ENCODE measurements at regions not wholly inside any gene's neighbourhood (a gene's known extent, or its start where the extent isn't known, plus 50 kb on each side); places are given as distances from the start of the nearest gene placed in this dataset.

DNA sequence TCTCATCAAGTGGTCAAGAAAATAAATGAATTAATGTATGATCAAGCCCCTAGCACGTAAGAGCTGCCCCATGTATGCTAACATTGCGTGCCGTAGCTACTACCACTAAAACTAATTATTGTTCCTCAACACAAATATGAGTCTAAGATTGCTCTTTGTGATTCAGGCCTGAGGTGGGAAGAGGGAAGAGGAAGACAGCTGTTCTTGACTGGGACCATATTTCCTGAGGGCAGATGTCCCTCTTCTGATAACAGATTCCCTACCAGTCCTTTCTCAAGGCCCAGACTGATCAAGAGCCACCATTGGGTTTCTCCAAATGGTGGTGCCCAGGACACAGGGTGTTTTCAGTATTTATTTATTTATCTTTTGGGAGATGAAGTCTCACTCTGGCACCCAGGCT lies 87.2 kb upstream of the CADM1 start:
- Histone ChIP-seq H3K4me3 (ENCODE audit: control insufficient read depth in 1 of 2, extremely low read depth in 1 of 2, low read length in 1 of 2) (no peak overlapping the region), H3K27ac (ENCODE audit: low read length) (no peak overlapping the region), H3K27me3 (replicated peaks in 1 of 2; ENCODE audit: control insufficient read depth in 2 of 2, extremely low read depth in 1 of 2, insufficient read depth in 2 of 2, low read length in 1 of 2) (peaks cover 0 to 4% of the 10 kb centered on the region in 2 experiments), H3K9me3 (no peaks in the 10 kb centered on the region), H3K4me1 (ENCODE audit: control insufficient read depth in 1 of 2, extremely low read depth in 1 of 2, insufficient read depth in 2 of 2, low read length in 2 of 2) (no peaks in the 10 kb centered on the region), H3K36me3 (ENCODE audit: control insufficient read depth in 2 of 2, extremely low read depth in 1 of 2, insufficient read depth in 1 of 2, low read length in 1 of 2) (no peaks in the 10 kb centered on the region)
- ChIA-PET CTCF (no interaction called here), POLR2A (no interaction called here)
- H3K4me1 Mint-ChIP-seq: no peaks in the 10 kb centered on the region
- H3K27ac Mint-ChIP-seq: no peak overlapping the region
- no peak for ATAC-seq (replicated peaks in 1 of 4)
- DNase-seq: no peak
- peaks cover 0 to 8% of the 10 kb centered on the region in 2 donors for H3K27me3 Mint-ChIP-seq
- no peak overlapping the region for H3K4me3 Mint-ChIP-seq
- H3K9me3 Mint-ChIP-seq: peaks cover 6 to 15% (median 9%) of the 10 kb centered on the region in 3 donors
- H3K36me3 Mint-ChIP-seq: no peaks in the 10 kb centered on the region
- no CpG with 5 or more reads among the region's 3 CpGs for WGBS (ENCODE audit: insufficient coverage)

DNA sequence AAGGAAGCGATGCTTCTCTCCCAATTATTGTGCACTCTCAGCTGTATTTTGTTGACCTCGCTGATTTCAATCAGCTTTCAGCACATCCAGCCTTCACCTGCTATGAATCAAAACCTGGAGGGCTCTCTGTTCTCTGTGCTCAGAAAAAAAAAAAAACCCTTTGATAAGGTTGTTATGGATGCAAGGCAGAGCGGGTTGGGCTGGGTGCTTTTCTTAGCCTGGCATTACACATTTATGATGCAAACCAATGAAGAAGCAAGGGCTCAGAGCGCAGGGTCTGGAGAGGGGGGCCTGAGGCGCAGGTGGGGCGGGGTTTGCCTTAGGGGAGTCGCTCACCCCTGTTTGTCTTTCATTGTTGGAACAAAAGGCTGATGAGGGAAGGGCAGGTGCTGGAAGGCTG lies 86.0 kb upstream of the CADM1 start:
- no peak overlapping the region for H3K27ac ChIP-seq (ENCODE audit: low read length)
- Mint-ChIP-seq H3K27ac (no peak overlapping the region), H3K4me1 (no peaks in the 10 kb centered on the region), H3K9me3 (peaks cover 6 to 12% (median 9%) of the 10 kb centered on the region in 3 donors), H3K4me3 (no peak overlapping the region), H3K27me3 (peaks cover 0 to 8% of the 10 kb centered on the region in 2 donors), H3K36me3 (no peaks in the 10 kb centered on the region)
- WGBS (ENCODE audit: insufficient coverage): 73% methylated on average over 5 of the region's 7 CpGs
- H3K36me3 ChIP-seq (ENCODE audit: control insufficient read depth in 2 of 2, extremely low read depth in 1 of 2, insufficient read depth in 1 of 2, low read length in 1 of 2): no peaks in the 10 kb centered on the region
- H3K9me3 ChIP-seq: no peaks in the 10 kb centered on the region
- H3K4me3 ChIP-seq (ENCODE audit: control insufficient read depth in 1 of 2, extremely low read depth in 1 of 2, low read length in 1 of 2): no peak overlapping the region
- no peaks in the 10 kb centered on the region for H3K4me1 ChIP-seq (ENCODE audit: control insufficient read depth in 1 of 2, extremely low read depth in 1 of 2, insufficient read depth in 2 of 2, low read length in 2 of 2)
- H3K27me3 ChIP-seq (replicated peaks in 1 of 2; ENCODE audit: control insufficient read depth in 2 of 2, extremely low read depth in 1 of 2, insufficient read depth in 2 of 2, low read length in 1 of 2): peaks cover 0 to 4% of the 10 kb centered on the region in 2 experiments
- ChIA-PET POLR2A (no interaction called here), CTCF (no interaction called here)
- no peak for ATAC-seq (replicated peaks in 1 of 4)
- no peak for DNase-seq

DNA sequence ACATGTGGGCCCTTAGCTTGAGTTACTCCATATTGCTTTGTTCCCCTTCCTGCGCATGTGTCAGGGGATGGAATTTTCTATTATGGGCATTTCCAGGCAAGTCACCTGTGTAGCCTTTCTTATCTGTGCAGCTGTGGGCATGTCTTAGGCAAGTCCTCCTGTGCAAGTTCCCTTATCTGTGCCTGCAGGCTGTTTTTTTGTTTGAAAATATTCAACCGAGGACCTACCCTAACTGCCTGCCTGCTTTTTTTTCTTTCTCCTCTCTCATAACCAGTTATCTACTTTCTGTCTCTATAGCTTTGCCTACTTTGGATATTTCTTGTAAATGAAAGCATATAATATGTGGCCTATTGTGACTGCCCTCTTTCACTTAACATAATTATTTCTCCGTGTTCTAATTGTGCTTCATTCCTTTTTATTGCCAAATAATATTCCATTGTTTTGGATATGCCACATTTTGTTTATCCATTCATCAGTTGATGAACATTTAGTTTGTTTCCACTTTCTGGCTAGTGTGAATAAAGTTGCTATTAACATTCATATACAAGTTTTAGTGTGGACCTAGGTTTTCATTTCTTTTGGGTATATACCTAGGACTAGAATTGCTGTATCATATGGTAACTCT lies 83.6 kb upstream of the CADM1 start:
- Histone ChIP-seq H3K27ac (ENCODE audit: low read length) (no peak overlapping the region), H3K27me3 (replicated peaks in 1 of 2; ENCODE audit: control insufficient read depth in 2 of 2, extremely low read depth in 1 of 2, insufficient read depth in 2 of 2, low read length in 1 of 2) (peaks cover 0 to 4% of the 10 kb centered on the region in 2 experiments), H3K4me1 (ENCODE audit: control insufficient read depth in 1 of 2, extremely low read depth in 1 of 2, insufficient read depth in 2 of 2, low read length in 2 of 2) (no peaks in the 10 kb centered on the region), H3K36me3 (ENCODE audit: control insufficient read depth in 2 of 2, extremely low read depth in 1 of 2, insufficient read depth in 1 of 2, low read length in 1 of 2) (no peaks in the 10 kb centered on the region), H3K4me3 (ENCODE audit: control insufficient read depth in 1 of 2, extremely low read depth in 1 of 2, low read length in 1 of 2) (no peak overlapping the region), H3K9me3 (no peaks in the 10 kb centered on the region)
- H3K4me3 Mint-ChIP-seq: no peak overlapping the region
- peaks cover 0 to 4% of the 10 kb centered on the region in 2 donors for H3K27me3 Mint-ChIP-seq
- H3K27ac Mint-ChIP-seq: no peak overlapping the region
- ChIA-PET POLR2A (no interaction called here), CTCF (no interaction called here)
- ATAC-seq (replicated peaks in 1 of 4) (no peak), DNase-seq (no peak)
- no CpG with 5 or more reads among the region's 3 CpGs for WGBS (ENCODE audit: insufficient coverage)
- no peaks in the 10 kb centered on the region for H3K36me3 Mint-ChIP-seq
- peaks cover 6 to 9% (median 6%) of the 10 kb centered on the region in 3 donors for H3K9me3 Mint-ChIP-seq
- H3K4me1 Mint-ChIP-seq: no peaks in the 10 kb centered on the region

DNA sequence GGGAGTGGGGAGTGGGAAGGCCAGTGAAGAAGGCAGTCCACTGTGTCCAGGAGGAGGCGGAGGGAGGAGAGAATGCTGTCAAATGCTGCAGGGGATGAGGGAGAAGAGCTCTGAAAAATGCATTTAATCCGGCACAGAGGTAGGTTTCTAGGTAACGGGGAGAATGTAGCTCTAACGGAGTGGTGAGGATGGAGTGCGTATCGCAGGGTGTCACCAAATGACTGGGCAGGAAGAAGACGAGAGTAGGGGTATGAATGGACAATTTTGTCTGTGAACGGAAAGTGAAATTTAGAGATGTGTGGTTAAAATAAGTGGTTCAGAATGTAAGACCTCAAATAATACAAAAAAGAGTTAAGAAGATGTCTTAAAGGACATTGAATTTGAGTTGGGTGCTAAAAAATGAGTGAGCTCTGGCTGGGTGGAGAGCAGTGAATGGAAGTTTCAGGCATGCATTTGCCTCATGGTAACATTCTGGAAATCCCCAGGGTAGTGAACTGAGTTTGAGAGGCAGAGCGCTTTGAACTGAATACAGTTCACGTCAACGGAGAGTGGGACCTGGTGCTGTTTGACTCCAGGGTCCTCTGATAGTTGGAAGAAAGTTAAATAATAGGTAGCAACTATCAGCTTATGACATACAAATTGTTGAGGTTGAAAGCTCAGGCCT lies 81.3 kb upstream of the CADM1 start:
- Mint-ChIP-seq H3K4me1 (no peaks in the 10 kb centered on the region), H3K9me3 (peaks cover 6 to 12% (median 9%) of the 10 kb centered on the region in 3 donors), H3K4me3 (no peak overlapping the region), H3K27ac (no peak overlapping the region), H3K36me3 (no peaks in the 10 kb centered on the region), H3K27me3 (no peaks in the 10 kb centered on the region)
- ATAC-seq (replicated peaks in 1 of 4) (no peak), DNase-seq (no peak)
- no peak overlapping the region for H3K4me3 ChIP-seq (ENCODE audit: control insufficient read depth in 1 of 2, extremely low read depth in 1 of 2, low read length in 1 of 2)
- H3K27ac ChIP-seq (ENCODE audit: low read length): no peak overlapping the region
- H3K36me3 ChIP-seq (ENCODE audit: control insufficient read depth in 2 of 2, extremely low read depth in 1 of 2, insufficient read depth in 1 of 2, low read length in 1 of 2): no peaks in the 10 kb centered on the region
- peaks cover 0 to 6% of the 10 kb centered on the region in 2 experiments for H3K27me3 ChIP-seq (replicated peaks in 1 of 2; ENCODE audit: control insufficient read depth in 2 of 2, extremely low read depth in 1 of 2, insufficient read depth in 2 of 2, low read length in 1 of 2)
- ChIA-PET CTCF (interaction anchor here (0.7 to 0.8 kb wide), 2 partner anchors 97 to 640 kb away, joined by 3 to 6 read pairs; no protein-coding TSS in a partner anchor), POLR2A (no interaction called here)
- no peaks in the 10 kb centered on the region for H3K4me1 ChIP-seq (ENCODE audit: control insufficient read depth in 1 of 2, extremely low read depth in 1 of 2, insufficient read depth in 2 of 2, low read length in 2 of 2)
- H3K9me3 ChIP-seq: no peaks in the 10 kb centered on the region
- 56% methylated on average over 8 of the region's 11 CpGs for WGBS (ENCODE audit: insufficient coverage)

DNA sequence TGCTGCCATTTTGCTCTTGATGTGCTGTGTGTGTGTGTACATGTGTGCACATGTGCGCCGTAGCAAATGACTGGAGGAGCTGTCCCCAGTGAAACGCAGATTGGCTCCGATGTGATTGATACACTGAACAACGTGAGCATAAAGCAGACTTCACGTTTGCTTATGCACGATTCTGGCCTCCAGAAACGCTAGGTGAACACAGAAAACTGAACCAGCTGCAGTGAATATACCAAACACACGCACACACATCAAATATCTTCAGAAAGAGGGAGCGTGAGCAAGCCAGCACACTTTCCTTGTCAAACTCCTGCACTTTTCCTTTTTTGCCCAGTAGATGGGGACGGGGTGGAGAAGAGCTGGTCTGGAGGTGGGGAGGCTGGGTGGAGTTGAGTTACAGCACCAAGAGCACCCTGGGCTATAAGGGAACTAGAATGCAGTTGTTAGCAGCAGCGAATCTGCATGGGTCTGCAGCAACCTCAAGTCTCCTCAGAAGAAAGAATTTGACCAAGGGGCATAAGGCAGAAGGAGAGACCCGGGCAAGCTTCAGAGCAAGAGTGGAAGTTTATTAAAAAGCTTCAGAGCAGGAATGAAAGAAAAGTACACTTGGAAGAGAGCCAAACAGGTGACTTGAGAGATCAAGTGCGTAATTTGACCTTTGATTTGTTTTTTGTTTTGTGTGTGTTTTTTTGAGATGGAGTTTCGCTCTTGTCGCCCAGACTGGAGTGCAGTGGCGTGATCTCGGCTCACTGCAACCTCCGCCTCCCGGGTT lies 77.8 kb upstream of the CADM1 start:
- Mint-ChIP-seq H3K9me3 (peaks cover 0 to 6% (median 0%) of the 10 kb centered on the region in 3 donors), H3K4me1 (no peaks in the 10 kb centered on the region), H3K4me3 (no peak overlapping the region), H3K27ac (no peak overlapping the region), H3K27me3 (no peaks in the 10 kb centered on the region), H3K36me3 (no peaks in the 10 kb centered on the region)
- ChIA-PET CTCF (no interaction called here), POLR2A (interaction anchor here in 1 of 2 donors (0.6 kb wide), 1 partner anchor 286 kb away, joined by 3 read pairs; no protein-coding TSS in a partner anchor)
- H3K9me3 ChIP-seq: no peaks in the 10 kb centered on the region
- WGBS (ENCODE audit: insufficient coverage): 83% methylated on average over 11 of the region's 20 CpGs
- no peaks in the 10 kb centered on the region for H3K36me3 ChIP-seq (ENCODE audit: control insufficient read depth in 2 of 2, extremely low read depth in 1 of 2, insufficient read depth in 1 of 2, low read length in 1 of 2)
- ATAC-seq (replicated peaks in 1 of 4): no peak
- H3K4me1 ChIP-seq (ENCODE audit: control insufficient read depth in 1 of 2, extremely low read depth in 1 of 2, insufficient read depth in 2 of 2, low read length in 2 of 2): no peaks in the 10 kb centered on the region
- H3K27me3 ChIP-seq (replicated peaks in 1 of 2; ENCODE audit: control insufficient read depth in 2 of 2, extremely low read depth in 1 of 2, insufficient read depth in 2 of 2, low read length in 1 of 2): peaks cover 0 to 7% of the 10 kb centered on the region in 2 experiments
- H3K4me3 ChIP-seq (ENCODE audit: control insufficient read depth in 1 of 2, extremely low read depth in 1 of 2, low read length in 1 of 2): no peak overlapping the region
- H3K27ac ChIP-seq (ENCODE audit: low read length): no peak overlapping the region
- DNase-seq: no peak

DNA sequence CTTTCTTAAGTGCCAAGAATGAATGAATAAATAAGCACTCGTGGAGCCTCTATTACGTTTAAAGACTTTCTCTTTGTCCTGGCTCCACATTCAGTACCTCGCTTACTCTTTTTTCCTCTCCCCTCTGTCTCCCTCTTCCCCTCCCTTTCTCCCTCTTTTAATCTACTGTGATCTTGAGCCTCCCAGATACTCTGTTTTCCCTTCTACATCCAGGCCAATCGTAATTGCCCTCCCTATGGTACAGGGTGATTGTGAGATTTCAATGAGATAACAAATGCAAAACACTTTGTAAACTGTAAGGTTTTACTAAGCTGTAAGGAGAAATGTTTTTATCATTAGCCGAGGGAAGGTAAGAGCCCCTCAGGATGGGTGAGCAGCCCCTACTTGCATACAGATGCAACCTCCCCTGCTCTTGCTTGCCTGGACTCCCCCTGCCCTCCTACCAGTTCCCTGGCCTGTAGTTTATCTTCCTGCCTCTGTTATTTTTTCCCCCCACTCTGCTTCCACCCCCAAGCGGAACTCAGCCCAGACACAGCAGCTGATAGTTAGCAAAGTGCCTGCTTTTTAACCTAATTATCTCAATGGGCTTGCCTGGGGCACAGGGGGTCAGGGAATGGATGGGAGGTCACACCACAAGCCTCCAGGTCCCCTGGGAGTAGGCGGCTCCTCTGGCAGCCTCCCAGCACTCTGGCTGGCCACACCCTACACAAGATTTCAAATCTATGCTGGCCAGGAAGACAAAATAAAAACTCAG lies 76.9 kb upstream of the CADM1 start:
- Mint-ChIP-seq H3K4me1 (no peaks in the 10 kb centered on the region), H3K4me3 (no peak overlapping the region), H3K27ac (no peak overlapping the region), H3K36me3 (no peaks in the 10 kb centered on the region), H3K27me3 (no peaks in the 10 kb centered on the region), H3K9me3 (peaks cover 0 to 6% (median 0%) of the 10 kb centered on the region in 3 donors)
- Histone ChIP-seq H3K9me3 (no peaks in the 10 kb centered on the region), H3K4me3 (ENCODE audit: control insufficient read depth in 1 of 2, extremely low read depth in 1 of 2, low read length in 1 of 2) (no peak overlapping the region), H3K36me3 (ENCODE audit: control insufficient read depth in 2 of 2, extremely low read depth in 1 of 2, insufficient read depth in 1 of 2, low read length in 1 of 2) (no peaks in the 10 kb centered on the region), H3K27ac (ENCODE audit: low read length) (no peak overlapping the region), H3K27me3 (replicated peaks in 1 of 2; ENCODE audit: control insufficient read depth in 2 of 2, extremely low read depth in 1 of 2, insufficient read depth in 2 of 2, low read length in 1 of 2) (peaks cover 0 to 7% of the 10 kb centered on the region in 2 experiments), H3K4me1 (ENCODE audit: control insufficient read depth in 1 of 2, extremely low read depth in 1 of 2, insufficient read depth in 2 of 2, low read length in 2 of 2) (no peaks in the 10 kb centered on the region)
- WGBS (ENCODE audit: insufficient coverage): 70% methylated on average over 3 of the region's 7 CpGs
- POLR2A ChIA-PET: interaction anchor here in 1 of 2 donors (0.6 kb wide), 1 partner anchor 287 kb away, joined by 3 read pairs; no protein-coding TSS in a partner anchor
- CTCF ChIA-PET: no interaction called here
- no peak for DNase-seq
- no peak for ATAC-seq (replicated peaks in 1 of 4)
